GM23338 (cell line): ENCODE measurements at regions not wholly inside any gene's neighbourhood (a gene's known extent, or its start where the extent isn't known, plus 50 kb on each side); places are given as distances from the start of the nearest gene placed in this dataset.

ENCODE experiments used
- ATAC-seq: fragments of 200-7000 bp; cut with Tn5 transposase; 3 replicates; pipeline ENCODE4 v1.9.1; 2020
- DNase-seq: peaks from one replicate; pipeline ENCODE4 v3.0.0-alpha.2; 2015; ENCODE audit warnings: low spot score
- H2AFZ ChIP-seq: fragments of 200-600 bp; sonication (generic); 2 replicates; pipeline ENCODE4 v1.8.0; 2016; ENCODE audit warnings: antibody characterized with exemption, mild to moderate bottlenecking, moderate library complexity
- H3F3A ChIP-seq: fragments of 200-600 bp; sonication (generic); replicated peaks from 2 replicates; pipeline ENCODE4 v1.8.0; 2017; ENCODE audit warnings: antibody characterized with exemption, mixed run types, low read depth
- H3K27ac ChIP-seq: fragments of 200-600 bp; sonication (generic); 2 replicates; pipeline ENCODE4 v1.6.1; 2016; ENCODE audit warnings: low read depth
- H3K27me3 ChIP-seq: fragments of 200-600 bp; sonication (generic); 2 replicates; pipeline ENCODE4 v1.8.0; 2016; ENCODE audit warnings: mild to moderate bottlenecking, mixed run types, moderate library complexity; ENCODE audit not compliant: insufficient read depth
- H3K36me3 ChIP-seq: fragments of 200-600 bp; sonication (generic); 2 replicates; pipeline ENCODE4 v1.8.0; 2016; ENCODE audit warnings: mild to moderate bottlenecking; ENCODE audit not compliant: insufficient read depth
- H3K4me1 ChIP-seq: fragments of 200-600 bp; sonication (generic); 2 replicates; pipeline ENCODE4 v1.8.0; 2016; ENCODE audit warnings: mild to moderate bottlenecking, moderate library complexity; ENCODE audit not compliant: insufficient read depth
- H3K4me2 ChIP-seq: fragments of 200-600 bp; sonication (generic); 2 replicates; pipeline ENCODE4 v1.7.1; 2017; ENCODE audit warnings: mixed run types
- H3K4me3 ChIP-seq: fragments of 200-600 bp; sonication (generic); 2 replicates; pipeline ENCODE4 v1.6.1; 2016; ENCODE audit warnings: mixed run types
- H3K79me2 ChIP-seq: fragments of 200-600 bp; sonication (generic); replicated peaks from 2 replicates; pipeline ENCODE4 v1.8.0; 2017; ENCODE audit warnings: mild to moderate bottlenecking; ENCODE audit not compliant: insufficient read depth
- H3K9me2 ChIP-seq: fragments of 200-600 bp; sonication (generic); 2 replicates; pipeline ENCODE4 v1.8.0; 2017; ENCODE audit not compliant: insufficient read depth
- H4K20me1 ChIP-seq: fragments of 200-600 bp; sonication (generic); replicated peaks from 2 replicates; pipeline ENCODE4 v1.8.0; 2017; ENCODE audit warnings: mild to moderate bottlenecking; ENCODE audit not compliant: insufficient read depth
- H3K27ac Mint-ChIP-seq: 2 replicates; pipeline ENCODE4 v1.8.0; 2020; ENCODE audit warnings: inconsistent platforms, mild to moderate bottlenecking, moderate library complexity, mixed read lengths
- H3K27me3 Mint-ChIP-seq: 3 replicates; pipeline ENCODE4 v1.8.0; 2022; ENCODE audit warnings: low read depth, mild to moderate bottlenecking, moderate library complexity, mixed read lengths, inconsistent platforms; ENCODE audit not compliant: insufficient read depth, poor library complexity
- H3K36me3 Mint-ChIP-seq: 3 replicates; pipeline ENCODE4 v1.8.0; 2021; ENCODE audit warnings: low read depth, mild to moderate bottlenecking, inconsistent platforms, moderate library complexity, mixed read lengths
- H3K4me1 Mint-ChIP-seq: 3 replicates; pipeline ENCODE4 v1.8.0; 2020; ENCODE audit warnings: mild to moderate bottlenecking, inconsistent platforms, mixed read lengths
- H3K4me3 Mint-ChIP-seq: 3 replicates; pipeline ENCODE4 v1.8.0; 2021; ENCODE audit warnings: moderate library complexity, mild to moderate bottlenecking, inconsistent platforms, mixed read lengths
- H3K9me3 Mint-ChIP-seq: 3 replicates; pipeline ENCODE4 v1.8.0; 2020; ENCODE audit warnings: moderate library complexity, mild to moderate bottlenecking, inconsistent platforms, mixed read lengths
- CREB1 ChIP-seq: fragments of 250-450 bp; sonication (Bioruptor Pico); IDR thresholded peaks from 2 replicates; pipeline ENCODE4 v1.5.0; 2020; ENCODE audit warnings: low read depth, mild to moderate bottlenecking, moderate library complexity
- EZH2 ChIP-seq: fragments of 200-600 bp; sonication (generic); IDR thresholded peaks from one replicate; pipeline ENCODE4 v1.8.0; 2017; ENCODE audit warnings: antibody characterized with exemption, mild to moderate bottlenecking, low read depth; ENCODE audit not compliant: unreplicated experiment
- POLR2AphosphoS5 ChIP-seq: IDR thresholded peaks from 2 replicates; pipeline ENCODE4 v1.6.1; 2016; ENCODE audit warnings: antibody characterized with exemption, low read depth
- STAT1 ChIP-seq: IDR thresholded peaks from one replicate; pipeline ENCODE4 v1.6.1; 2016; ENCODE audit warnings: antibody characterized with exemption; ENCODE audit not compliant: unreplicated experiment
- TF ChIP-seq, protein P1 (sequence below): fragments of 250-450 bp; sonication (Bioruptor Pico); IDR thresholded peaks from 2 replicates; pipeline ENCODE4 v1.5.0; 2020; ENCODE audit warnings: mild to moderate bottlenecking, moderate library complexity
- TF ChIP-seq, protein P2 (sequence below), 2 experiments: fragments of 200-600 bp in 1 of 2; sonication (generic) in 1 of 2; conservative IDR thresholded peaks; 2 replicates each; pipeline versions ENCODE4 v1.5.1 to v1.6.1; 2016 to 2017; ENCODE audit warnings: antibody characterized with exemption in 2 of 2, low read depth in 2 of 2, mild to moderate bottlenecking in 2 of 2, moderate library complexity in 1 of 2

DNA sequence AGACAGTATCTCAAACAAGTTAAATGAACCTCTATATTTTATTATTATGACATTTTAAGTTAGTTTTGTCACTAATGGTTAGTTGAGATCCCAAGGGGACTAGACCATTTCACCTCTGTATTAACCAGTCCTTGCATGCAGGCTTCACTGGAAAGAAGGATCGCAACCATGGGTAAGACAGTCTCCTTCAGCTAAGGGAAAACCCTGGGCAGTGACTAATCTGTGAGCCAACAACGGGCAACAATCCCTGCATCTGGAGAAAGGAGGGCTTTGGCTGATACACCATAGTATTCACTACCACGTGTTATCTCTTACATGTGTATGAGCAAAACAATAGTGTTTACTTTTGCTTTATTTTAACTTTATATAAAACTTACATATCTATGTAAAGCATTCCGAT is 708.8 kb upstream of the CHRM3 start:
- no peaks in the 10 kb centered on the region for H3K79me2 ChIP-seq
- no peak overlapping the region for H3K4me3 ChIP-seq
- TF ChIP-seq EZH2 (no peak), STAT1 (no peak), POLR2AphosphoS5 (no peak), CREB1 (CRISPR knock-in tag) (no peak)
- TF ChIP-seq, protein P1, sequence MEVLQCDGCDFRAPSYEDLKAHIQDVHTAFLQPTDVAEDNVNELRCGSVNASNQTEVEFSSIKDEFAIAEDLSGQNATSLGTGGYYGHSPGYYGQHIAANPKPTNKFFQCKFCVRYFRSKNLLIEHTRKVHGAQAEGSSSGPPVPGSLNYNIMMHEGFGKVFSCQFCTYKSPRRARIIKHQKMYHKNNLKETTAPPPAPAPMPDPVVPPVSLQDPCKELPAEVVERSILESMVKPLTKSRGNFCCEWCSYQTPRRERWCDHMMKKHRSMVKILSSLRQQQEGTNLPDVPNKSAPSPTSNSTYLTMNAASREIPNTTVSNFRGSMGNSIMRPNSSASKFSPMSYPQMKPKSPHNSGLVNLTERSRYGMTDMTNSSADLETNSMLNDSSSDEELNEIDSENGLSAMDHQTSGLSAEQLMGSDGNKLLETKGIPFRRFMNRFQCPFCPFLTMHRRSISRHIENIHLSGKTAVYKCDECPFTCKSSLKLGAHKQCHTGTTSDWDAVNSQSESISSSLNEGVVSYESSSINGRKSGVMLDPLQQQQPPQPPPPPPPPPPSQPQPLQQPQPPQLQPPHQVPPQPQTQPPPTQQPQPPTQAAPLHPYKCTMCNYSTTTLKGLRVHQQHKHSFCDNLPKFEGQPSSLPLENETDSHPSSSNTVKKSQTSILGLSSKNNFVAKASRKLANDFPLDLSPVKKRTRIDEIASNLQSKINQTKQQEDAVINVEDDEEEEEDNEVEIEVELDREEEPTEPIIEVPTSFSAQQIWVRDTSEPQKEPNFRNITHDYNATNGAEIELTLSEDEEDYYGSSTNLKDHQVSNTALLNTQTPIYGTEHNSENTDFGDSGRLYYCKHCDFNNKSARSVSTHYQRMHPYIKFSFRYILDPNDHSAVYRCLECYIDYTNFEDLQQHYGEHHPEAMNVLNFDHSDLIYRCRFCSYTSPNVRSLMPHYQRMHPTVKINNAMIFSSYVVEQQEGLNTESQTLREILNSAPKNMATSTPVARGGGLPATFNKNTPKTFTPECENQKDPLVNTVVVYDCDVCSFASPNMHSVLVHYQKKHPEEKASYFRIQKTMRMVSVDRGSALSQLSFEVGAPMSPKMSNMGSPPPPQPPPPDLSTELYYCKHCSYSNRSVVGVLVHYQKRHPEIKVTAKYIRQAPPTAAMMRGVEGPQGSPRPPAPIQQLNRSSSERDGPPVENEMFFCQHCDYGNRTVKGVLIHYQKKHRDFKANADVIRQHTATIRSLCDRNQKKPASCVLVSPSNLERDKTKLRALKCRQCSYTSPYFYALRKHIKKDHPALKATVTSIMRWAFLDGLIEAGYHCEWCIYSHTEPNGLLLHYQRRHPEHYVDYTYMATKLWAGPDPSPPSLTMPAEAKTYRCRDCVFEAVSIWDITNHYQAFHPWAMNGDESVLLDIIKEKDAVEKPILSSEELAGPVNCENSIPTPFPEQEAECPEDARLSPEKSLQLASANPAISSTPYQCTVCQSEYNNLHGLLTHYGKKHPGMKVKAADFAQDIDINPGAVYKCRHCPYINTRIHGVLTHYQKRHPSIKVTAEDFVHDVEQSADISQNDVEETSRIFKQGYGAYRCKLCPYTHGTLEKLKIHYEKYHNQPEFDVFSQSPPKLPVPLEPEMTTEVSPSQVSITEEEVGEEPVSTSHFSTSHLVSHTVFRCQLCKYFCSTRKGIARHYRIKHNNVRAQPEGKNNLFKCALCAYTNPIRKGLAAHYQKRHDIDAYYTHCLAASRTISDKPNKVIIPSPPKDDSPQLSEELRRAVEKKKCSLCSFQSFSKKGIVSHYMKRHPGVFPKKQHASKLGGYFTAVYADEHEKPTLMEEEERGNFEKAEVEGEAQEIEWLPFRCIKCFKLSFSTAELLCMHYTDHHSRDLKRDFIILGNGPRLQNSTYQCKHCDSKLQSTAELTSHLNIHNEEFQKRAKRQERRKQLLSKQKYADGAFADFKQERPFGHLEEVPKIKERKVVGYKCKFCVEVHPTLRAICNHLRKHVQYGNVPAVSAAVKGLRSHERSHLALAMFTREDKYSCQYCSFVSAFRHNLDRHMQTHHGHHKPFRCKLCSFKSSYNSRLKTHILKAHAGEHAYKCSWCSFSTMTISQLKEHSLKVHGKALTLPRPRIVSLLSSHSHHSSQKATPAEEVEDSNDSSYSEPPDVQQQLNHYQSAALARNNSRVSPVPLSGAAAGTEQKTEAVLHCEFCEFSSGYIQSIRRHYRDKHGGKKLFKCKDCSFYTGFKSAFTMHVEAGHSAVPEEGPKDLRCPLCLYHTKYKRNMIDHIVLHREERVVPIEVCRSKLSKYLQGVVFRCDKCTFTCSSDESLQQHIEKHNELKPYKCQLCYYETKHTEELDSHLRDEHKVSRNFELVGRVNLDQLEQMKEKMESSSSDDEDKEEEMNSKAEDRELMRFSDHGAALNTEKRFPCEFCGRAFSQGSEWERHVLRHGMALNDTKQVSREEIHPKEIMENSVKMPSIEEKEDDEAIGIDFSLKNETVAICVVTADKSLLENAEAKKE, result no peak
- TF ChIP-seq, protein P2, sequence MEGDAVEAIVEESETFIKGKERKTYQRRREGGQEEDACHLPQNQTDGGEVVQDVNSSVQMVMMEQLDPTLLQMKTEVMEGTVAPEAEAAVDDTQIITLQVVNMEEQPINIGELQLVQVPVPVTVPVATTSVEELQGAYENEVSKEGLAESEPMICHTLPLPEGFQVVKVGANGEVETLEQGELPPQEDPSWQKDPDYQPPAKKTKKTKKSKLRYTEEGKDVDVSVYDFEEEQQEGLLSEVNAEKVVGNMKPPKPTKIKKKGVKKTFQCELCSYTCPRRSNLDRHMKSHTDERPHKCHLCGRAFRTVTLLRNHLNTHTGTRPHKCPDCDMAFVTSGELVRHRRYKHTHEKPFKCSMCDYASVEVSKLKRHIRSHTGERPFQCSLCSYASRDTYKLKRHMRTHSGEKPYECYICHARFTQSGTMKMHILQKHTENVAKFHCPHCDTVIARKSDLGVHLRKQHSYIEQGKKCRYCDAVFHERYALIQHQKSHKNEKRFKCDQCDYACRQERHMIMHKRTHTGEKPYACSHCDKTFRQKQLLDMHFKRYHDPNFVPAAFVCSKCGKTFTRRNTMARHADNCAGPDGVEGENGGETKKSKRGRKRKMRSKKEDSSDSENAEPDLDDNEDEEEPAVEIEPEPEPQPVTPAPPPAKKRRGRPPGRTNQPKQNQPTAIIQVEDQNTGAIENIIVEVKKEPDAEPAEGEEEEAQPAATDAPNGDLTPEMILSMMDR (conservative IDR thresholded peaks at IDR 0.05; ENCODE audit: low read depth in 2 of 2), result no peak
- Mint-ChIP-seq H3K4me1 (no peaks in the 10 kb centered on the region; the same call in 2 of the 3 replicates), H3K36me3 (no peaks in the 10 kb centered on the region), H3K27me3 (peaks cover 2% of the 10 kb centered on the region), H3K9me3 (no peaks in the 10 kb centered on the region; the same call in 2 of the 3 replicates), H3K4me3 (no peak overlapping the region), H3K27ac (no peak overlapping the region)
- H3K27me3 ChIP-seq, result no peaks in the 10 kb centered on the region
- H3K9me2 ChIP-seq, result no peaks in the 10 kb centered on the region
- H3F3A ChIP-seq, result no peaks in the 10 kb centered on the region
- H3K4me2 ChIP-seq, result no peak overlapping the region
- DNase-seq (no peak), ATAC-seq (no peak)
- no peaks in the 10 kb centered on the region for H4K20me1 ChIP-seq
- H3K4me1 ChIP-seq, result no peaks in the 10 kb centered on the region
- no peak overlapping the region for H2AFZ ChIP-seq
- no peak overlapping the region for H3K27ac ChIP-seq
- no peaks in the 10 kb centered on the region for H3K36me3 ChIP-seq
